UCSD-AML1 (cell line): ENCODE measurements at regions not wholly inside any gene's neighbourhood (a gene's known extent, or its start where the extent isn't known, plus 50 kb on each side); places are given as distances from the start of the nearest gene placed in this dataset.

ENCODE experiments used
- DNase-seq: peaks from one replicate; lab custom pipeline; 2025; ENCODE audit not compliant: unreplicated experiment; lab: John Stamatoyannopoulos, UW

GRCh38 chr17:51540151-51540550, 279.8 kb downstream of the UTP18 start:
- DNase-seq, result no peak

- no peak for DNase-seq
Measured at GRCh38 chr17:51541215-51541614, 280.9 kb downstream of the UTP18 start.

- DNase-seq, result no peak
Measured at GRCh38 chr17:51546114-51546513, 285.8 kb downstream of the UTP18 start.

GRCh38 chr17:51548125-51548524, 287.8 kb downstream of the UTP18 start:
- DNase-seq, result no peak

- no peak for DNase-seq
Measured at GRCh38 chr17:51555153-51555552, 294.8 kb downstream of the UTP18 start.

- DNase-seq, result no peak
Measured at GRCh38 chr17:51559778-51560177, 299.4 kb downstream of the UTP18 start.

- no peak for DNase-seq
Measured at GRCh38 chr17:51560398-51560797, 300.1 kb downstream of the UTP18 start.

GRCh38 chr17:51563961-51564360, 303.6 kb downstream of the UTP18 start:
- no peak for DNase-seq

GRCh38 chr17:51572115-51572514, 311.8 kb downstream of the UTP18 start:
- no peak for DNase-seq
